Endodermal cell (in vitro differentiated cells): ENCODE measurements at regions not wholly inside any gene's neighbourhood (a gene's known extent, or its start where the extent isn't known, plus 50 kb on each side); places are given as distances from the start of the nearest gene placed in this dataset.

Experiments
- DNase-seq: peaks from one replicate; pipeline ENCODE4 v3.0.0-alpha.2; 2017
- H3K27ac ChIP-seq: 2 replicates; pipeline ENCODE4 v1.5.1; 2013; ENCODE audit warnings: mild to moderate bottlenecking, low read depth, low read length, moderate library complexity
- H3K27me3 ChIP-seq: 2 replicates; pipeline ENCODE4 v1.6.1; 2013; ENCODE audit warnings: mild to moderate bottlenecking, low read length, moderate library complexity; ENCODE audit not compliant: insufficient read depth, control insufficient read depth, poor library complexity, severe bottlenecking
- H3K36me3 ChIP-seq: 2 replicates; pipeline ENCODE4 v1.7.0; 2013; ENCODE audit warnings: mild to moderate bottlenecking, low read length, moderate library complexity; ENCODE audit not compliant: control insufficient read depth, insufficient read depth
- H3K4me1 ChIP-seq: one replicate; pipeline ENCODE4 v1.7.0; 2013; ENCODE audit warnings: low read length; ENCODE audit not compliant: control insufficient read depth, insufficient read depth
- H3K4me3 ChIP-seq: 2 replicates; pipeline ENCODE4 v1.5.1; 2013; ENCODE audit warnings: mild to moderate bottlenecking, low read length, moderate library complexity
- H3K9ac ChIP-seq: 2 replicates; pipeline ENCODE4 v1.6.1; 2013; ENCODE audit warnings: mild to moderate bottlenecking, low read length, moderate library complexity; ENCODE audit not compliant: poor library complexity, severe bottlenecking; ENCODE audit errors: extremely low read depth
- H3K9me3 ChIP-seq: 2 replicates; pipeline ENCODE4 v1.6.1; 2013; ENCODE audit warnings: mild to moderate bottlenecking, low read length, moderate library complexity; ENCODE audit not compliant: control insufficient read depth
- H3K27ac Mint-ChIP-seq: 2 replicates; pipeline ENCODE4 v1.8.0; 2020; ENCODE audit warnings: mixed read lengths
- H3K27me3 Mint-ChIP-seq: 2 replicates; pipeline ENCODE4 v1.8.0; 2021; ENCODE audit warnings: mild to moderate bottlenecking, mixed read lengths; ENCODE audit not compliant: insufficient read depth
- H3K36me3 Mint-ChIP-seq: 2 replicates; pipeline ENCODE4 v1.8.0; 2020; ENCODE audit warnings: low read depth, mixed read lengths
- H3K4me1 Mint-ChIP-seq: 2 replicates; pipeline ENCODE4 v1.8.0; 2020; ENCODE audit warnings: mixed read lengths
- H3K4me3 Mint-ChIP-seq: 2 replicates; pipeline ENCODE4 v1.8.0; 2020; ENCODE audit warnings: mild to moderate bottlenecking, moderate library complexity, mixed read lengths
- H3K9me3 Mint-ChIP-seq: 2 replicates; pipeline ENCODE4 v1.8.0; 2020; ENCODE audit warnings: mild to moderate bottlenecking, mixed read lengths
- CTCF ChIP-seq: fragments of 200-600 bp; sonication (generic); conservative IDR thresholded peaks from 2 replicates; pipeline ENCODE4 v1.5.0; 2021; ENCODE audit warnings: antibody characterized with exemption, mild to moderate bottlenecking
- WGBS, 2 experiments: methylation state at CpG; one replicate each; pipeline versions ENCODE4 v1.1.5 to v1.1.7; 2013; ENCODE audit warnings: missing lambda C conversion rate in 2 of 2, mixed read lengths in 1 of 2; ENCODE audit not compliant: insufficient coverage in 1 of 2, insufficient read length in 1 of 2; 5-methylcytosine and 5-hydroxymethylcytosine counted together

- no peak for TF ChIP-seq CTCF
- Mint-ChIP-seq H3K4me3 (no peak overlapping the region), H3K36me3 (no peaks in the 10 kb centered on the region), H3K9me3 (no peaks in the 10 kb centered on the region), H3K27me3 (peaks cover 14% of the 10 kb centered on the region), H3K4me1 (no peaks in the 10 kb centered on the region), H3K27ac (no peak overlapping the region)
- no peak overlapping the region for H3K27ac ChIP-seq
- DNase-seq: no peak
- H3K27me3 ChIP-seq: no peaks in the 10 kb centered on the region
- no peaks in the 10 kb centered on the region for H3K9me3 ChIP-seq
- H3K36me3 ChIP-seq: no peaks in the 10 kb centered on the region
- no peak overlapping the region for H3K4me3 ChIP-seq
- H3K9ac ChIP-seq: no peak overlapping the region
- 76 to 86% methylated on average over 5 of the region's 5 CpGs for WGBS, 2 experiments
- H3K4me1 ChIP-seq: no peaks in the 10 kb centered on the region
These were observed 309.6 kb downstream of the METTL15 start for GRCh38 chr11:28417601-28418323.

GRCh38 chr11:28412029-28412428, 303.8 kb downstream of the METTL15 start:
- no peaks in the 10 kb centered on the region for H3K36me3 Mint-ChIP-seq
- no peaks in the 10 kb centered on the region for H3K4me1 Mint-ChIP-seq
- Histone ChIP-seq H3K4me3 (no peak overlapping the region), H3K9me3 (no peaks in the 10 kb centered on the region), H3K27ac (no peak overlapping the region), H3K36me3 (no peaks in the 10 kb centered on the region), H3K9ac (no peak overlapping the region), H3K27me3 (no peaks in the 10 kb centered on the region), H3K4me1 (no peaks in the 10 kb centered on the region)
- H3K9me3 Mint-ChIP-seq: no peaks in the 10 kb centered on the region
- no peak overlapping the region for H3K27ac Mint-ChIP-seq
- TF ChIP-seq CTCF: no peak
- DNase-seq: no peak
- no peak overlapping the region for H3K4me3 Mint-ChIP-seq
- peaks cover 14% of the 10 kb centered on the region for H3K27me3 Mint-ChIP-seq

- peaks cover 4% of the 10 kb centered on the region for H3K9me3 Mint-ChIP-seq
- H3K27ac Mint-ChIP-seq: no peak overlapping the region
- no peaks in the 10 kb centered on the region for H3K4me1 ChIP-seq
- H3K9me3 ChIP-seq: no peaks in the 10 kb centered on the region
- no peak overlapping the region for H3K27ac ChIP-seq
- no peak overlapping the region for H3K9ac ChIP-seq
- WGBS, 2 experiments: 89 to 100% methylated on average over 2 to 3 of the region's 3 CpGs
- no peak overlapping the region for H3K4me3 Mint-ChIP-seq
- no peaks in the 10 kb centered on the region for H3K36me3 Mint-ChIP-seq
- TF ChIP-seq CTCF: no peak
- H3K4me3 ChIP-seq: no peak overlapping the region
- H3K36me3 ChIP-seq: no peaks in the 10 kb centered on the region
- DNase-seq: no peak
- no peaks in the 10 kb centered on the region for H3K27me3 ChIP-seq
- no peaks in the 10 kb centered on the region for H3K27me3 Mint-ChIP-seq
- no peaks in the 10 kb centered on the region for H3K4me1 Mint-ChIP-seq
These were observed 293.3 kb downstream of the METTL15 start for GRCh38 chr11:28401446-28401845.
